CD14-positive monocyte (primary cell): ENCODE measurements at regions not wholly inside any gene's neighbourhood (a gene's known extent, or its start where the extent isn't known, plus 50 kb on each side); places are given as distances from the start of the nearest gene placed in this dataset.

Source experiments
- DNase-seq, 3 donors: peaks; one replicate each; pipeline ENCODE4 v3.0.0-alpha.2; 2011 to 2022
- H2AFZ ChIP-seq: 2 replicates; pipeline ENCODE4 v1.6.0; 2012; ENCODE audit warnings: mild to moderate bottlenecking, low read depth, low read length, inconsistent platforms; ENCODE audit not compliant: insufficient read depth, poor library complexity, severe bottlenecking
- H3K27ac ChIP-seq, 2 donors: 1 replicate in 1 of 2; 2 replicates in 1 of 2; pipeline ENCODE4 v1.5.1; 2012 to 2013; ENCODE audit warnings: low read length in 2 of 2, control low read depth in 1 of 2, inconsistent platforms in 1 of 2, low read depth in 1 of 2, mild to moderate bottlenecking in 1 of 2
- H3K27me3 ChIP-seq, 2 donors: one replicate each; pipeline versions ENCODE4 v1.6.0 to v1.6.1; 2011 to 2013; ENCODE audit warnings: low read length in 2 of 2; ENCODE audit not compliant: control insufficient read depth in 2 of 2, insufficient read depth in 2 of 2
- H3K36me3 ChIP-seq, 2 donors: replicated peaks in 1 of 2; 1 replicate in 1 of 2; 2 replicates in 1 of 2; pipeline versions ENCODE4 v1.5.1 to v1.6.1; 2012 to 2013; ENCODE audit warnings: low read length in 2 of 2, control low read depth in 1 of 2, inconsistent platforms in 1 of 2, mild to moderate bottlenecking in 1 of 2; ENCODE audit not compliant: insufficient read depth in 2 of 2, control insufficient read depth in 1 of 2
- H3K4me1 ChIP-seq, 2 donors: 1 replicate in 1 of 2; 2 replicates in 1 of 2; pipeline versions ENCODE4 v1.5.1 to v1.6.1; 2012 to 2013; ENCODE audit warnings: low read length in 2 of 2, control low read depth in 1 of 2, inconsistent platforms in 1 of 2, mild to moderate bottlenecking in 1 of 2, moderate library complexity in 1 of 2; ENCODE audit not compliant: insufficient read depth in 2 of 2, control insufficient read depth in 1 of 2
- H3K4me2 ChIP-seq: replicated peaks from 2 replicates; pipeline ENCODE3; 2012; ENCODE audit warnings: low read length, moderate library complexity, mild to moderate bottlenecking; ENCODE audit not compliant: poor library complexity, severe bottlenecking; ENCODE audit errors: extremely low read depth
- H3K4me3 ChIP-seq, 3 experiments: fragments of 200-600 bp in 1 of 3; sonication (generic) in 1 of 3; replicated peaks in 1 of 3; 1 replicate in 2 of 3; 2 replicates in 1 of 3; pipeline ENCODE4 v1.5.1; 2011 to 2013; ENCODE audit warnings: low read length in 3 of 3, mild to moderate bottlenecking in 3 of 3, control low read depth in 2 of 3, low read depth in 2 of 3, inconsistent platforms in 1 of 3, moderate library complexity in 1 of 3
- H3K79me2 ChIP-seq: 2 replicates; pipeline ENCODE4 v1.6.0; 2012; ENCODE audit warnings: mild to moderate bottlenecking, control low read depth, inconsistent platforms, low read length, moderate library complexity; ENCODE audit not compliant: insufficient read depth
- H3K9ac ChIP-seq: 2 replicates; pipeline ENCODE4 v1.6.0; 2017; ENCODE audit warnings: low read length, mild to moderate bottlenecking; ENCODE audit not compliant: insufficient read depth, poor library complexity, severe bottlenecking
- H3K9me3 ChIP-seq, 2 donors: replicated peaks in 1 of 2; 1 replicate in 1 of 2; 2 replicates in 1 of 2; pipeline versions ENCODE4 v1.5.1 to v1.6.1; 2012 to 2013; ENCODE audit warnings: low read length in 2 of 2, control low read depth in 1 of 2; ENCODE audit not compliant: control insufficient read depth in 1 of 2, insufficient read depth in 1 of 2
- H4K20me1 ChIP-seq: 2 replicates; pipeline ENCODE4 v1.6.0; 2012; ENCODE audit warnings: mild to moderate bottlenecking, low read length, control low read depth, moderate library complexity; ENCODE audit not compliant: insufficient read depth
- H3K27ac Mint-ChIP-seq, 7 donors: one replicate each; pipeline ENCODE4 v1.8.0; 2020; ENCODE audit warnings: mild to moderate bottlenecking in 7 of 7, mixed read lengths in 7 of 7, moderate library complexity in 6 of 7, inconsistent platforms in 2 of 7
- H3K27me3 Mint-ChIP-seq, 3 donors: one replicate each; pipeline ENCODE4 v1.8.0; 2021 to 2022; ENCODE audit warnings: low read depth in 3 of 3, mild to moderate bottlenecking in 3 of 3, mixed read lengths in 3 of 3, moderate library complexity in 3 of 3, inconsistent platforms in 1 of 3
- H3K36me3 Mint-ChIP-seq, 2 donors: one replicate each; pipeline ENCODE4 v1.8.0; 2020; ENCODE audit warnings: mixed read lengths in 2 of 2, inconsistent platforms in 1 of 2, mild to moderate bottlenecking in 1 of 2
- H3K4me1 Mint-ChIP-seq: one replicate; pipeline ENCODE4 v1.8.0; 2020; ENCODE audit warnings: mild to moderate bottlenecking, mixed read lengths
- H3K4me3 Mint-ChIP-seq, 2 donors: one replicate each; pipeline ENCODE4 v1.8.0; 2020; ENCODE audit warnings: mild to moderate bottlenecking in 2 of 2, mixed read lengths in 2 of 2, moderate library complexity in 1 of 2
- H3K9me3 Mint-ChIP-seq, 7 donors: one replicate each; pipeline ENCODE4 v1.8.0; 2020 to 2022; ENCODE audit warnings: mixed read lengths in 7 of 7, mild to moderate bottlenecking in 6 of 7, moderate library complexity in 6 of 7, inconsistent platforms in 2 of 7
- WGBS: methylation state at CpG from one replicate; pipeline ENCODE4 v1.1.5; 2013; ENCODE audit warnings: missing lambda C conversion rate; ENCODE audit not compliant: insufficient coverage; 5-methylcytosine and 5-hydroxymethylcytosine counted together
- intact Hi-C, 2 donors: fragments of 100-400 bp; cut with micrococcal nuclease; formaldehyde crosslinking; loops; one replicate each; pipeline versions ENCODE4 v1.15.0 to v1.15.1; 2023
- TF ChIP-seq, protein P1 (sequence below): fragments of 200-600 bp; IDR thresholded peaks from one replicate; pipeline ENCODE4 v1.8.0; 2022; ENCODE audit warnings: antibody characterized with exemption, mild to moderate bottlenecking

DNA sequence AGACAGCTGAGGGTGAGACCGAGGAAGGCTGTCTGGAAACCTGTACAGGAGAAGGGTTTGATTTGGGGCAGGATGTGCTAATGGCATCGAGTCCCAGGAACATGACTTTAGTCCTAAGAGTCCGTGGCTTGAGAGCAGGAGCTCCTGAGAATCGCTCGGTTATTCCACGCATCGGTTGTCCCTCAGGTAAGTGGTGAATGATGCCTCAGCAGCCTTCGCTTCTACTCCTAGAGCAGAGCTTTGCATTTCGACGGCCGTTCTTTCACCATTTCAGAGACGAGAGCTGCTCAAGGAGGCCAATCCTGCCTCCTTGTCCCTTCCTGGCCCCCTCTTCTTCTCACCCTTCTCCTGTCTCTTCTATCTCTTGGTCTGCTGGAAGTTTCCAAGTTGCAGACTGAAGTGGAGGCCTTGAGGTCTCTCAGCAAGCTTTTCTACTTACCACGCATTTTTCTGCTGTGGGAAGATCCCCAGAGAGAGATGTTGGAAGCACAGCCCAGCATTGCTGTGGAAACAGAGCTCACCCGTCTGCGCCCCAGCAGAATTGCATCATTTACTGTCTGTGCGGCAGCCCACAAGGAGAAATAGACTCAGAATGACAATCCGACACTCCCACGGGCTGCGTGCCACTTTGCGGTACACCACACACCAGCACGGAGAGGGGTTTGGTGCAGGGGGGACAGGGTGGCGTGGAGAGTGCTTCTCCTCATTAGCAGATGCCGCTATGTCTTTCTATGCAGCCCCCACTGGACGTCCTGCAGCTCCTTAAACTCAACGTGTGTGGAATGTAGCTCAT is 270.7 kb upstream of the C1orf174 start:
- Mint-ChIP-seq H3K36me3 (no peaks in the 10 kb centered on the region), H3K4me1 (no peaks in the 10 kb centered on the region), H3K4me3 (no peak overlapping the region), H3K27ac (peak overlapping the region in 1 of 7 donors; percentile 31), H3K9me3 (peaks cover 0 to 3% (median 0%) of the 10 kb centered on the region in 7 donors), H3K27me3 (peaks cover 2 to 7% (median 4%) of the 10 kb centered on the region in 3 donors)
- DNase-seq, result no peak
- Histone ChIP-seq H3K9me3 (no peaks in the 10 kb centered on the region), H3K9ac (no peak overlapping the region), H3K4me2 (no peak overlapping the region), H3K27ac (no peak overlapping the region), H3K4me3 (no peak overlapping the region), H4K20me1 (no peaks in the 10 kb centered on the region), H3K27me3 (no peaks in the 10 kb centered on the region), H2AFZ (no peak overlapping the region), H3K4me1 (no peaks in the 10 kb centered on the region), H3K79me2 (no peaks in the 10 kb centered on the region), H3K36me3 (no peaks in the 10 kb centered on the region)
- TF ChIP-seq, protein P1, sequence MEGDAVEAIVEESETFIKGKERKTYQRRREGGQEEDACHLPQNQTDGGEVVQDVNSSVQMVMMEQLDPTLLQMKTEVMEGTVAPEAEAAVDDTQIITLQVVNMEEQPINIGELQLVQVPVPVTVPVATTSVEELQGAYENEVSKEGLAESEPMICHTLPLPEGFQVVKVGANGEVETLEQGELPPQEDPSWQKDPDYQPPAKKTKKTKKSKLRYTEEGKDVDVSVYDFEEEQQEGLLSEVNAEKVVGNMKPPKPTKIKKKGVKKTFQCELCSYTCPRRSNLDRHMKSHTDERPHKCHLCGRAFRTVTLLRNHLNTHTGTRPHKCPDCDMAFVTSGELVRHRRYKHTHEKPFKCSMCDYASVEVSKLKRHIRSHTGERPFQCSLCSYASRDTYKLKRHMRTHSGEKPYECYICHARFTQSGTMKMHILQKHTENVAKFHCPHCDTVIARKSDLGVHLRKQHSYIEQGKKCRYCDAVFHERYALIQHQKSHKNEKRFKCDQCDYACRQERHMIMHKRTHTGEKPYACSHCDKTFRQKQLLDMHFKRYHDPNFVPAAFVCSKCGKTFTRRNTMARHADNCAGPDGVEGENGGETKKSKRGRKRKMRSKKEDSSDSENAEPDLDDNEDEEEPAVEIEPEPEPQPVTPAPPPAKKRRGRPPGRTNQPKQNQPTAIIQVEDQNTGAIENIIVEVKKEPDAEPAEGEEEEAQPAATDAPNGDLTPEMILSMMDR, result no peak
- intact Hi-C loops, result no loop called here
- WGBS, result 85% methylated on average over 17 of the region's 25 CpGs

DNA sequence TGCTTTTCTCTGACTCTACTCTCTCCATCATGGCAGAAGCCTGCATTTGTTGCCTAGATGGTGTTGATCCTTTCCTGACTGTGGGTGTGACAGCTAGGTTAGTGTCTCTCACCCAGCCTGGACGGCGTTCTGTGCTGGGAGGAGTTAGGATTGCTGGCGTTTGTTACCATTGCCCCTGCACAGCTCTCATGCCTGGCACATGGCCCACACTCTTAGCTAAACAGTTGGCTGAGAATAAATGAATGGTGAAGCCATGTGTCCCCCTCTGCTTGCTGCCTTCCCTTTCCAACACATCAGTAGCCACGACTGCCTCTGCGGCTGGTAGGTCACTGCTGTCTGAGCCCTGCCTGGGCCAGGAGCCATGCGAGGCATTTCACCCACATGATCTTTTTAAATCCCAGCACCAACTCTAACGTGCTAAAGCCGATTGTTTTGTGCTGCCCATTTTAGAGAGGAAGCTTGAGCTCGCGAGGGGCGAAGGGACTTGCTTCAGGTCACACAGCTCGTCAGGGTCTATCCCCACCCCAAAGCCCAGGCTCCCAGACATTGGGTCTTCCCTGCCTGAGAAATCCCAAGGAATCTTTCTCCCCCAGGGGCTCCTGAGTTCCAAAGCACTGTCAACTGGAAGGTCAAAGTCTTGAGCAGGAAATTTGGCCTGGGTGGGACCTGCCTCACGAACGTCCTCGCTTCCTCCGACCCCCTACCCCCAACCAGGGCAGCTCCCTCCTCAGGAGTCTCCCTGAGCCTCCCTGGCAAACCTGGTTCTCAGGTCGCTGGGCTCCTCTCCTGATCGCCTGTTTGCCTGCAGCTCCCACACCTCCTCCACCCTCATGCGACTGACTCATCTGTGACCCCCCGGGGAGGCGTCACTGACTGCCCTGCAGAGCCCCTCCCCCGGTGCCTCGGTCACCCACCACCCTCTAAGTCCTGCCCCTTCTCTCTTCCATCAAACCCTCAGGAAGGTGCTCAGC is 271.7 kb upstream of the C1orf174 start:
- TF ChIP-seq, protein P1, result no peak
- Mint-ChIP-seq H3K27me3 (peaks cover 2 to 7% (median 4%) of the 10 kb centered on the region in 3 donors), H3K4me3 (no peak overlapping the region), H3K4me1 (no peaks in the 10 kb centered on the region), H3K36me3 (no peaks in the 10 kb centered on the region), H3K27ac (peak overlapping the region in 2 of 7 donors; percentile 14 to 31), H3K9me3 (peaks cover 0 to 3% (median 0%) of the 10 kb centered on the region in 7 donors)
- H3K9ac ChIP-seq, result no peak overlapping the region
- no peaks in the 10 kb centered on the region for H3K36me3 ChIP-seq
- no peaks in the 10 kb centered on the region for H3K9me3 ChIP-seq
- no peak overlapping the region for H2AFZ ChIP-seq
- no peak overlapping the region for H3K27ac ChIP-seq
- no peaks in the 10 kb centered on the region for H3K79me2 ChIP-seq
- H4K20me1 ChIP-seq, result no peaks in the 10 kb centered on the region
- no peak for DNase-seq
- intact Hi-C loops, result no loop called here
- WGBS, result 61% methylated on average over 17 of the region's 23 CpGs
- no peaks in the 10 kb centered on the region for H3K27me3 ChIP-seq
- no peak overlapping the region for H3K4me2 ChIP-seq
- H3K4me1 ChIP-seq, result no peaks in the 10 kb centered on the region
- no peak overlapping the region for H3K4me3 ChIP-seq
